ENCODE measurements at regions not wholly inside any gene's neighbourhood (a gene's known extent, or its start where the extent isn't known, plus 50 kb on each side); places are given as distances from the start of the nearest gene placed in this dataset.
A peak's percentile ranks its signal among the peaks of the same experiment; 100 is the strongest.

DNA sequence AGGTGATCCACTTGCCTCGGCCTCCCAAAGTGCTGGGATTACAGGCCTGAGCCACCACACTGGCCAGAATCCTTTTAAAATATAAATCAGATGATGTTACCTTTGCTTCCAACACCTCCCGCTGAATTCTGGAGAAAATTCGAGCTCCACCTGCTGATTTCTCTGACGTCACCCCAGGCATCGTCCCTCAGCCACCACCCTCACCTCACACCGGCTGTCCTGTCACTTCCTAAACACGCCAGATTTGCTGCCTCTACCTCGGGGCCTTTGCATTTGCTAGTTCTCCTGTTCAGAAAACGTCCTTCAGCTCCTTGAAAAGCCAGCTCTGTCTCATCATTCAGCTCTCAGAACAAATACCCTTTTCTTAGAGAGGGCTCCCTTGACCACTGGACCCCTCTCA, 57.9 kb downstream of the FBXO2 start:
- no peak for DNase-seq

DNA sequence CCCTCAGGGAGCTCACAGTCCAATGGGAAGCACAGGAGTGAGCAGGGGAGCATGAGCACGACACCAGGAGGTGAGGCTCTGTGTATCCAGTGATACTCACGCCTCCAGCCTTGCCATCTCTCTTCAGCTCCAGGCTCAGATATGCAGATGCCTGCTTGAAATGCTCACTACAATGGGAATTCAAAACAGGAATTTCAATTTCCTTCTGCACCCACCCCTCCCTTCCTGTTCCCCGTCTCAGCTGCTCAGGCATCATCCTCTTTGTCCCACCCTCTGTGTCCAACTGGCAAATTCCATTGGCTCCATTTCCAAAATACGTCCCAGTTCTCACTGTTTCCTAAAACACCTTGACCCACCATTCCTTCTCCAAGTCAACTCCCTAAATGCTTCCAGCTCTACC, 58.9 kb downstream of the FBXO2 start:
- no peak for DNase-seq

DNA sequence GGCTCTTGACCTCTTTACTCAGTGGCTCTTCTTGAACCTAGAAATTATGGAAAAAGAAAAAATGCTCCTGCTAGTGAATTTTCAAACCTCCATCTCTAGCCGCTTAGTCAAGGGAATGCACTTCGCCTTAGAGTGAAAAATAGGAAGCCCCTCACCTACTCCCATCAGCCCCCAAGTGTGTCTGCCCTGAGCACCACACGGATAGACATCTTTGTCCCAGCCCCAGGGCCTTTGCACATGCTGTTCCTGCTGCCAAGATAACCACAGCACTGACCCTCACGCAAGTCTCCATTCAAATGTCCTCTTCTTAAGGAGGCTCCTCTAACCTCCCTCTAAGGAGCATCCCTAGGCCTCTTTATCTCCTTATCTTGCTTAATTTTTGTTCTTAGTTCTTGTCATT, 59.6 kb downstream of the FBXO2 start:
- DNase-seq: no peak

DNA sequence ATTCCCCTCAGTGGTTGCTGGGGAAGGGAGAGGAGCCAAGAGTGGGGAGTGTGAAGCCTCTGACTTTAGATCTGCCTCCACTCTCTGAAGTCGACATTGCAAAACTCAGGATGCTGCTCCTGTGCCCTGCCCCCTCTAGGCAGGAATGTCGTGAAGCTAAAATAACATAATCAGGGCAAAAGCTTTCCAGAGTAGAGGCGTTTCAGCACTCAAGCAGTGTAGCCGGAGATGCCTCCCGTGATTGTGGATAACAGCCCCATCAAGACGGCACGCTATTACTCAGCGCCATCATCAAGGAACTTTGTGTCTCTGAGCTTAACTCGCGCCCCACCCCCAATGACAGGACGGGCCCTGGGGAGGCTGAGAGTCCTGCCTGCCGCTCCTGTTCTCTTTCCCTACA, 60.0 kb downstream of the FBXO2 start:
- peak; percentile 94 for DNase-seq

DNA sequence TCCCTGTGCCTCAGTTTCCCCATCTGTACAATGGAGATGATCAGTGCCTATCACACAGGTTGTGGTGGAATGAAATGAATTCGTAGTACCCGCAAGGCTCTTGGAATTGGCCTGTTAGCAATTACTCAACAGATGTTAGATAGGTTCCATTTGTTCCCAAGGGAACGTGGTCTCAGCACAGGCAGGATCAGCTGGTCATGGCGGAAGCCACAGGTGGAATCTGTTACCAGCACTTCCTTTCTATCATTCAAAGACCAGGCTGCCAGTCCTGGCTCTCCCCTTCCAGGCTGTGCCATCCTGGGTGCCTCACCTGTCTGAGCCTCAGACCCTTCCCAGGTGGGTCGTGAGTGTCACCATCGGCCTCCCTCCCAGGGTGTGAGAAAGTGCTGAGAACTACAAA, 61.5 kb downstream of the FBXO2 start:
- no peak for DNase-seq

DNA sequence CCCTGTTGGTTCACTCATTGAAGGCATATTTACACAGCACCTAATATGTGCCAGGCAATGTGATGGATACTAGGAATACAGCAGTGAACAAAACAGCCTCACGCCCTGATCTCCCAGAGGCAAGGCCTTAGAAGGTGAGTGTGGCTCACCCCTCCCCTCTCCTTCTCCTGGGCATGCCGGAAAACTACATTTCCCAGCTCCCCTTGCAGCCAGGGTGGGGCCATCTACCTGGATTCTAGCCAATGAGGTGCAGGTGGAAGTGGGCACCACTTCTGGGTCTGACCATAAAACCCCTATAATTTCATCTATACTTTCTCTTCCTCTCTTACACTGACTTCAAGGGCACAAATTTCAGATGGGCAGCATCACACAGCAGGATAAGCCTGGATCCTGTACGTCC, 63.8 kb downstream of the FBXO2 start:
- no peak for DNase-seq
